Endometrium (tissue), 2 donors: ENCODE measurements at regions not wholly inside any gene's neighbourhood (a gene's known extent, or its start where the extent isn't known, plus 50 kb on each side); places are given as distances from the start of the nearest gene placed in this dataset.

Experiments
- FAIRE-seq: peaks from 2 replicates; lab custom pipeline; 2012; peaks lifted over from hg19 to GRCh38; lab: Jason Lieb, UNC
- donor health status: control.
- donor health status: control.

GRCh38 chr2:204234879-204235278 lies 298.3 kb downstream of the ICOS start:
- FAIRE-seq, result no peak

- FAIRE-seq, result no peak
Observed at GRCh38 chr2:204237416-204237815, 300.9 kb downstream of the ICOS start.

- no peak for FAIRE-seq
Observed at GRCh38 chr2:204239411-204240165, 303.0 kb downstream of the ICOS start.

GRCh38 chr2:204240961-204241360 lies 304.3 kb upstream of the PARD3B start:
- no peak for FAIRE-seq

GRCh38 chr2:204249437-204249836 lies 295.8 kb upstream of the PARD3B start:
- no peak for FAIRE-seq

- no peak for FAIRE-seq
Observed at GRCh38 chr2:204250692-204251091, 294.6 kb upstream of the PARD3B start.

GRCh38 chr2:204251158-204251997 lies 293.9 kb upstream of the PARD3B start:
- no peak for FAIRE-seq

GRCh38 chr2:204251998-204252376 lies 293.3 kb upstream of the PARD3B start:
- no peak for FAIRE-seq

GRCh38 chr2:204255071-204255470 lies 290.2 kb upstream of the PARD3B start:
- FAIRE-seq, result no peak

GRCh38 chr2:204255526-204255925 lies 289.7 kb upstream of the PARD3B start:
- no peak for FAIRE-seq

GRCh38 chr2:204257781-204258180 lies 287.5 kb upstream of the PARD3B start:
- no peak for FAIRE-seq

GRCh38 chr2:204258890-204259289 lies 286.4 kb upstream of the PARD3B start:
- no peak for FAIRE-seq

GRCh38 chr2:204260162-204260877 lies 285.0 kb upstream of the PARD3B start:
- FAIRE-seq, result peak; percentile 64

GRCh38 chr2:204260901-204261300 lies 284.4 kb upstream of the PARD3B start:
- FAIRE-seq, result no peak

- no peak for FAIRE-seq
Observed at GRCh38 chr2:204261846-204262245, 283.4 kb upstream of the PARD3B start.

GRCh38 chr2:204264085-204264553 lies 281.2 kb upstream of the PARD3B start:
- no peak for FAIRE-seq

- no peak for FAIRE-seq
Observed at GRCh38 chr2:204264621-204265140, 280.6 kb upstream of the PARD3B start.

- no peak for FAIRE-seq
Observed at GRCh38 chr2:204265681-204266181, 279.5 kb upstream of the PARD3B start.

GRCh38 chr2:204268458-204268857 lies 276.8 kb upstream of the PARD3B start:
- FAIRE-seq, result no peak

GRCh38 chr2:204268971-204269370 lies 276.3 kb upstream of the PARD3B start:
- FAIRE-seq, result no peak

- FAIRE-seq, result no peak
Observed at GRCh38 chr2:204272089-204272488, 273.2 kb upstream of the PARD3B start.

GRCh38 chr2:204272610-204273287 lies 272.5 kb upstream of the PARD3B start:
- no peak for FAIRE-seq
